ENCODE measurements at regions not wholly inside any gene's neighbourhood (a gene's known extent, or its start where the extent isn't known, plus 50 kb on each side); places are given as distances from the start of the nearest gene placed in this dataset.

DNA sequence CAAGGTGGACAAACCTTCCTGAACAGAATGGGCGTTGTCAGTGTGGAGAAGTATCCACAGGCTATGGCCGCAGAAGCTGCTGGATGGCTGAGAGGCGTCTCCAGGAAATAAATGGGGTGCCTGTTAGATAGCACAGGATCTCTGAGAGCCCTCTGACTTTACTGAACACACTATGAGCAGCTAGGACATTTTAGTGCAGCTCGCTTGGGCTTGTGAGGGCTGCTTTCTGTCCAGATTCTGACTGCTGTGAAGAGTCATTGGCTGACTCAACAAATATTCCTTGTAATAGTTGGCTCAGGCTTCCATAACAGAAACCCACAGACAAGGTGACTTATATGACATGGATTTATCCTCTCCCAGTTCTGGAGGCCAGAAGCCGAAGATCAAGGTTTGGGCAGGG is 100.2 kb upstream of the SNTG2 start:
- TF ChIP-seq CTCF (IDR thresholded peaks at IDR 0.05) (no peak), EP300 (IDR thresholded peaks at IDR 0.05; ENCODE audit: low read depth) (no peak), POLR2A (IDR thresholded peaks at IDR 0.05) (no peak)
